GM23248 (cell line): ENCODE measurements at regions not wholly inside any gene's neighbourhood (a gene's known extent, or its start where the extent isn't known, plus 50 kb on each side); places are given as distances from the start of the nearest gene placed in this dataset.

Experiments used
- DNase-seq: peaks from one replicate; pipeline ENCODE4 v3.0.0-alpha.2; 2015
- H2AFZ ChIP-seq: fragments of 200-600 bp; sonication (generic); 2 replicates; pipeline ENCODE4 v1.6.1; 2016; ENCODE audit warnings: antibody characterized with exemption
- H3F3A ChIP-seq: fragments of 200-600 bp; sonication (generic); 2 replicates; pipeline ENCODE4 v1.6.1; 2016; ENCODE audit warnings: mild to moderate bottlenecking, antibody characterized with exemption, mixed run types; ENCODE audit not compliant: insufficient read depth
- H3K27ac ChIP-seq: fragments of 200-600 bp; sonication (generic); 2 replicates; pipeline ENCODE4 v1.5.1; 2016; ENCODE audit warnings: mild to moderate bottlenecking
- H3K27me3 ChIP-seq: fragments of 200-600 bp; sonication (generic); replicated peaks from 2 replicates; pipeline ENCODE4 v1.6.1; 2016; ENCODE audit warnings: mild to moderate bottlenecking; ENCODE audit not compliant: insufficient read depth
- H3K36me3 ChIP-seq: fragments of 200-600 bp; sonication (generic); 2 replicates; pipeline ENCODE4 v1.6.1; 2016; ENCODE audit warnings: low read depth, mild to moderate bottlenecking
- H3K4me1 ChIP-seq: fragments of 200-600 bp; sonication (generic); 2 replicates; pipeline ENCODE4 v1.6.1; 2016; ENCODE audit warnings: mild to moderate bottlenecking; ENCODE audit not compliant: insufficient read depth
- H3K4me2 ChIP-seq: fragments of 200-600 bp; sonication (generic); one replicate; pipeline ENCODE4 v1.6.1; 2016; ENCODE audit warnings: mild to moderate bottlenecking; ENCODE audit not compliant: unreplicated experiment
- H3K4me3 ChIP-seq: fragments of 200-600 bp; sonication (generic); 2 replicates; pipeline ENCODE4 v1.5.1; 2016; ENCODE audit warnings: mild to moderate bottlenecking
- H3K79me2 ChIP-seq: fragments of 200-600 bp; sonication (generic); 2 replicates; pipeline ENCODE4 v1.6.1; 2016; ENCODE audit warnings: mild to moderate bottlenecking; ENCODE audit not compliant: insufficient read depth
- H3K9ac ChIP-seq: fragments of 200-600 bp; sonication (generic); 2 replicates; pipeline ENCODE4 v1.6.1; 2016; ENCODE audit warnings: mild to moderate bottlenecking
- H3K9me2 ChIP-seq: fragments of 200-600 bp; sonication (generic); 2 replicates; pipeline ENCODE4 v1.6.1; 2016; ENCODE audit warnings: mixed run types, mild to moderate bottlenecking, moderate library complexity; ENCODE audit not compliant: insufficient read depth
- H3K9me3 ChIP-seq: fragments of 200-600 bp; sonication (generic); one replicate; pipeline ENCODE4 v1.6.1; 2017; ENCODE audit warnings: low read depth
- H4K20me1 ChIP-seq: fragments of 200-600 bp; sonication (generic); 2 replicates; pipeline ENCODE4 v1.6.0; 2016; ENCODE audit not compliant: insufficient read depth
- EZH2 ChIP-seq: fragments of 200-600 bp; sonication (generic); IDR thresholded peaks from 2 replicates; pipeline ENCODE4 v1.6.1; 2018; ENCODE audit warnings: antibody characterized with exemption, mild to moderate bottlenecking; ENCODE audit not compliant: insufficient read depth, poor library complexity, severe bottlenecking
- EZH2phosphoT487 ChIP-seq: fragments of 200-600 bp; sonication (generic); IDR thresholded peaks from 2 replicates; pipeline ENCODE4 v1.6.1; 2018; ENCODE audit warnings: antibody characterized with exemption, moderate library complexity, mild to moderate bottlenecking, low read depth; ENCODE audit not compliant: insufficient read depth
- WGBS, 2 experiments: methylation state at CpG; one replicate each; pipeline ENCODE4 v1.1.6; 2015 to 2017; ENCODE audit warnings: low lambda C conversion rate in 2 of 2, low coverage in 1 of 2; ENCODE audit errors: missing lambda C conversion rate in 2 of 2; 5-methylcytosine and 5-hydroxymethylcytosine counted together
- in situ Hi-C: fragments of 300-500 bp; cut with MboI; formaldehyde crosslinking; loops from 2 replicates; pipeline ENCODE4 v1.15.0; 2020

GRCh38 chr14:86420131-86420530 lies 890.2 kb downstream of the FLRT2 start:
- Histone ChIP-seq H3K36me3 (no peaks in the 10 kb centered on the region), H3K79me2 (no peaks in the 10 kb centered on the region), H3K4me2 (no peak overlapping the region), H3K9me3 (no peaks in the 10 kb centered on the region), H3K9ac (no peak overlapping the region), H2AFZ (no peak overlapping the region), H3F3A (no peaks in the 10 kb centered on the region), H3K4me1 (no peaks in the 10 kb centered on the region), H3K9me2 (no peaks in the 10 kb centered on the region), H3K27me3 (no peaks in the 10 kb centered on the region), H3K4me3 (no peak overlapping the region), H4K20me1 (no peaks in the 10 kb centered on the region), H3K27ac (no peak overlapping the region)
- in situ Hi-C loops: no loop called here
- no peak for DNase-seq
- TF ChIP-seq EZH2: no peak
- no peak for TF ChIP-seq EZH2phosphoT487

DNA sequence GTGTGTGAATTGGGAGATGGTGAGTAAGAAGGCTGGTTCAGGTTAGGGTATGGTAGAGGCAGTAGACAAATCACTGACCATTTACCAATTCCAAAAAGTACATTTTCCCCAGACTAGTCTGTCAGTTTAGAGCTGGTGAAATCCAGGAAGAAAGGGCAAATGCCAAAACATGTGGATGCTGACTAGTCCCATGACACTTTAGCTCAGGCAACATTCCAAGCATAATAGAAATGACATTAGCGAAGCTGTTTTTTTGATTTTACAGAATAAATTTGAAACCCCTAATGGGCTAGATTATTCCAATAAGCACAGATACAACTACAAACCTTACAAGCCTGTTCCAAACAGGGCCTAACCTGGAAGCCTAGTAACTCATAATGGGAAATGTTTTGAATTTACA lies 884.2 kb downstream of the FLRT2 start:
- Histone ChIP-seq H3F3A (no peaks in the 10 kb centered on the region), H3K4me3 (no peak overlapping the region), H3K27me3 (no peaks in the 10 kb centered on the region), H4K20me1 (no peaks in the 10 kb centered on the region), H3K79me2 (no peaks in the 10 kb centered on the region), H3K4me1 (no peaks in the 10 kb centered on the region), H3K4me2 (no peak overlapping the region), H3K27ac (no peak overlapping the region), H3K36me3 (no peaks in the 10 kb centered on the region), H3K9ac (no peak overlapping the region), H3K9me2 (no peaks in the 10 kb centered on the region), H3K9me3 (no peaks in the 10 kb centered on the region), H2AFZ (no peak overlapping the region)
- 0 to 8% methylated on average over 1 of the region's 1 CpG for WGBS, 2 experiments
- no peak for DNase-seq
- in situ Hi-C loops: no loop called here
- TF ChIP-seq EZH2: no peak
- TF ChIP-seq EZH2phosphoT487: no peak

GRCh38 chr14:86404989-86405649 lies 875.2 kb downstream of the FLRT2 start:
- H4K20me1 ChIP-seq: no peaks in the 10 kb centered on the region
- in situ Hi-C loops: no loop called here
- TF ChIP-seq EZH2: no peak
- TF ChIP-seq EZH2phosphoT487: no peak
- DNase-seq: no peak
- no peak overlapping the region for H3K9ac ChIP-seq
- peaks cover 4% of the 10 kb centered on the region for H3K9me3 ChIP-seq
- H3K27ac ChIP-seq: no peak overlapping the region
- H3K4me3 ChIP-seq: no peak overlapping the region
- no peaks in the 10 kb centered on the region for H3F3A ChIP-seq
- H3K79me2 ChIP-seq: no peaks in the 10 kb centered on the region
- H3K27me3 ChIP-seq: no peaks in the 10 kb centered on the region
- no peaks in the 10 kb centered on the region for H3K36me3 ChIP-seq
- H2AFZ ChIP-seq: no peak overlapping the region
- H3K9me2 ChIP-seq: no peaks in the 10 kb centered on the region
- no peaks in the 10 kb centered on the region for H3K4me1 ChIP-seq
- no peak overlapping the region for H3K4me2 ChIP-seq
- 14 to 17% methylated on average over 3 of the region's 3 CpGs for WGBS, 2 experiments

- no peak overlapping the region for H3K4me2 ChIP-seq
- H3K79me2 ChIP-seq: no peaks in the 10 kb centered on the region
- no peak overlapping the region for H3K27ac ChIP-seq
- DNase-seq: no peak
- H3K36me3 ChIP-seq: no peaks in the 10 kb centered on the region
- H3K4me1 ChIP-seq: no peaks in the 10 kb centered on the region
- H3K9ac ChIP-seq: no peak overlapping the region
- no peaks in the 10 kb centered on the region for H4K20me1 ChIP-seq
- TF ChIP-seq EZH2phosphoT487 (no peak), EZH2 (no peak)
- H3K4me3 ChIP-seq: no peak overlapping the region
- no peaks in the 10 kb centered on the region for H3F3A ChIP-seq
- peaks cover 4% of the 10 kb centered on the region for H3K9me3 ChIP-seq
- no peak overlapping the region for H2AFZ ChIP-seq
- WGBS, 2 experiments: 30 to 31% methylated on average over 2 of the region's 2 CpGs
- H3K9me2 ChIP-seq: no peaks in the 10 kb centered on the region
- H3K27me3 ChIP-seq: no peaks in the 10 kb centered on the region
- in situ Hi-C loops: no loop called here
Measured at GRCh38 chr14:86404425-86404824, 874.5 kb downstream of the FLRT2 start.

GRCh38 chr14:86402545-86402944 lies 872.6 kb downstream of the FLRT2 start:
- 4 to 7% methylated on average over 1 of the region's 1 CpG for WGBS, 2 experiments
- no peak overlapping the region for H3K4me3 ChIP-seq
- in situ Hi-C loops: no loop called here
- H3K9me3 ChIP-seq: peaks cover 4% of the 10 kb centered on the region
- H3K36me3 ChIP-seq: no peaks in the 10 kb centered on the region
- H3K9ac ChIP-seq: no peak overlapping the region
- H3K4me2 ChIP-seq: no peak overlapping the region
- H2AFZ ChIP-seq: no peak overlapping the region
- no peaks in the 10 kb centered on the region for H4K20me1 ChIP-seq
- no peaks in the 10 kb centered on the region for H3F3A ChIP-seq
- no peaks in the 10 kb centered on the region for H3K9me2 ChIP-seq
- no peaks in the 10 kb centered on the region for H3K79me2 ChIP-seq
- no peak for DNase-seq
- H3K27me3 ChIP-seq: no peaks in the 10 kb centered on the region
- no peaks in the 10 kb centered on the region for H3K4me1 ChIP-seq
- TF ChIP-seq EZH2: no peak
- TF ChIP-seq EZH2phosphoT487: no peak
- H3K27ac ChIP-seq: no peak overlapping the region
